ENCODE measurements at regions not wholly inside any gene's neighbourhood (a gene's known extent, or its start where the extent isn't known, plus 50 kb on each side); places are given as distances from the start of the nearest gene placed in this dataset.
A peak's percentile ranks its signal among the peaks of the same experiment; 100 is the strongest.

- no peak for DNase-seq
Observed at GRCh38 chr17:5822281-5823060, 238.2 kb upstream of the NLRP1 start.

DNA sequence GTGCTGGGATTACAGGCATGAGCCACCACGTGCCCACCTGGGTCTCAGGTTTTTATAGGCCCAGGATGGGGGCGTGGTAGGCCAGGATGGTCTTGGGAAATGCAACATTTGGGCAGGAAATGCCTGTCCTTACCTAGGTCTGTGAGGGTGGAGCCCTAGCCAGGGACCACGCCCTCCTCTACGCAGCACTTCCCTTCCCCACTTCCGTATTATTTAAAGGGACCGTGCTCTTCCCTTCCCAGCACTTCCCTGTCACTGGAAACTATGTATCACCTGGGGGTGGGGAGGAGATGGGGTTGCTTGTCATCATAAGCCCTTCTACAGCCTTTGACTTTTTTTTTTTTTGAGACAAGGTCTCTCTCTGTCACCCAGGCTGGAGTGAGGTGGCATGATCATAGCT is 238.9 kb upstream of the NLRP1 start:
- no peak for DNase-seq

DNA sequence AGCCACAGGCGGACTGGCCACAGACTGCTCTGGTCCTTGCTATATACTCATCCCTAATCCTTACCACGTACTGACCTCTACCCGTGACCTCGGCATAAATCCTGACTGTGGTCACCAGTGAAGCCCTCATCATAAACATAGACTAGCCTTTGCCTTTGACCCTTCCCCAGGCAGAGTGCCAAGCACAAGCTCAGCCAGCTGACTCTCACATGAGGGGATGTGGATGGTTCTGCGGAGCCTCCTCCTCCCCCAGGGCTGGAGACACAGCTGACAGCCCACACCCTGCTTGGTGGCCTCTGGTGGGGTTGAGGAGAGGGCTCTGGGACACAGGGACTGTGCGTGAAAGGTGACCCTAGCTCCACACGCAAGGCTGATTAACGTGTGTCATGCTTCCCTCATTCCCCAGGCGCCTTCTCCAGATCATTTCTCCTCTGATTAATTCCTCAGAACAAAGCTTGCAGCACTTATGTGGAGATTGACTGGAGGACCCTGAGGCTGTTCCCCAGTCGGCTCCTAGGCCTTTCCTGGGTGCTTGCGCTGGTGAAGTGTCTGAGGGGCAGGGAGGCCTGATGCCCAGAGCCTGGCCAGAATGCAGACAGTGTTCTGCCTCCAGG is 241.5 kb upstream of the NLRP1 start:
- DNase-seq, result peak; percentile 15

DNA sequence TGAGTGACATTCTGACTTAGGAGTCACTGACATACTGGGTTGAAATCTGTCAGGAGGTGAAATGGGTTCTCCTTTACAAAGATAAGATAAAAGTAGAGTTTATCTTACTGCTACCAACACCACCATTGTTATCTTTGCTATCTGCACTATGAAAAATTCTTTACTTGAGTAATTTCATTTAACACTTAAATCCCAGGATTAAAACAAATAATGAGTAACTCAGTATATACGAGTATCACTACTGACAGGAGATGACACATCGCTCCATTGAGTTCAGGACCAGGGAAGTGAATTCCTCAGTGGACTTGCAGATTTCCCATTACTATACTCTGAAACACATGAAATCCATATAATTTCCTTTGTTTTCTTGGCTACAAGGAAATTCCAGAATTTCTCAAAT is 242.1 kb upstream of the NLRP1 start:
- peak; percentile 42 for DNase-seq

DNA sequence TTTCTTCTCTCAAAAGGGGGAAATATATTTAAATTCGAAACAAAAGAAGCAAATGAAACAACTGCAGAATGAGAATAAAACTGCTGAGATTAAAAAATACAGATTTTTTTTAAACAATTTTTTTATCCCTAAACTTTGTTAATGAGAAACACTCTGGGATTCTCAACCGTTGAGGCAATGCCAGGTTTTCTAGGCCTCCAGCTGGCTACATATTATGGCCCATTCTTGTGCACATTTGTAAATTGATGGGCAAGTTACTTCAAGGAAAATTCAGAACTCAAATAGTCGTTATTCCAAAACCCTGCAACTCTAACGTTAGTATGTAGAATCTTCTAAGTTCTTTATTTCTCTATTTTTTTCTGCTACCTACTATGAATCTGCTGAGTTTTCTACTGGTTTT is 239.3 kb upstream of the WSCD1 start:
- DNase-seq, result no peak

DNA sequence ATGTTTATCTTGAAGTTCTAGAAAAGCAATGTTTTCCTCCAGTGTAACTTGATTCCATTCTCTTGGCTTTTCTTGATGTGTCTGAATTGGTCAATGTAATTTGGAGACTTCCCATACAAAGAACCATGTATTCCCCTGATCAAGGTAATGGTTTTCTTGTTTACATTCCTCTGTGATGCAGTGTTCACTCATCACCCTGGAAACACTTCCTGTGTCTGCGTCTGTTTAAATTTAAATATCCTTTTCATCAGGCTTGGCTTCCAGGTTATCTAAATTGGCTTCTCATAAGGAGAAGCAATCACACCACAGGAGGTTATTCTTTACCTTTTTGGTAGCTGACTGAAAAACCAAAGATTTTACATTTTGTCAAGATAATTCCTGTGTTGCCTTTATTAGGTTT is 237.3 kb upstream of the WSCD1 start:
- DNase-seq, result peak; percentile 81

DNA sequence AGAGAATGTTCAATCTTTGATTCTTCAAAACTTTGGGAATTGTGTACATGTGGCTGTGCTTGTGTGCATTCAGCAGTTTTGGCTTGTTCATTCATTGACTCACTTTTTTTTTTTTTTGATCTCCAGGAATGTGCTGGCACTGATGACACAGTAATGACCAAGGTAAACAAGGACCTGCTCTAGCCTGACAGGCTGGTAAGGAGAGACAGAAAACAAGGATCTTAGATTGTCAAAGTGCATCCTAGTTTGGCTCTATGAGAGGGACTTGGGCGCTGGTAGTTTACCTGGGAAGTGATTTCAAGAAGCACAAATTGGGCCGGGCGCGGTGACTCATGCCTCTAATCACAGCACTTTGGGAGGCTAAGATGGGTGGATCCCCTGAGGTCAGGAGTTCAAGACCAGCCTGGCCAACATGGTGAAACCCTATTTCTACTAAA is 233.1 kb upstream of the WSCD1 start:
- DNase-seq, result peak; percentile 63

DNA sequence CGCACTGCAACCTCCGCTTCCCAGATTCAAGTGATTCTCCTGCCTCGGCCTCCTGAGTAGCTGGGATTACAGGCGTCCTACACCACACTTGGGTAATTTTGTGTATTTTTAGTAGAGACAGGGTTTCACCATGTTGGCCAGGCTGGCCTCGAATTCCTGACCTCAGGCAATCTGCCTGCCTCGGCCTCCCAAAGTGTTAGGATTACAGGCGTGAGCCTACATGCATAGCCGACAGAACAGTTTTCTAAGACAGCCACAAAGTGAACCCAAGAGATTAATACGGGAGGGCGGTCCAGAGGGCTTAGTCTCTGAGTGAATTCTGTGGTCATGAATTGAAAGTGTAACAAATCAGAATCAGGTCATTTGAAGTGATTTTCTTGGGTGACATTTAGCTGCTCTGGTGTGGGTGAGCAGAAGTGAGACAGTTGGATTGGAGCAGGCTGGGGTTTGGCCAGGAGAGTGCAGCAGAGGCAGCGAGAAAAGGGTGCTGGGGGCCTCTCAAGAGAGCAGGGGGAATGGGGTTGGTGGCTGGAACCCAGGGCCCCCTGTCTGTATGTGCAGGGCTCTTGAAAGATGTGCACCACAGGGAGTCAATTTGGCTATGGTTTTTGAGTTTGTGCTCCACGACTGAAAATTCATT is 231.4 kb upstream of the WSCD1 start:
- no peak for DNase-seq

- no peak for DNase-seq
Observed at GRCh38 chr17:5840811-5841446, 229.2 kb upstream of the WSCD1 start.

GRCh38 chr17:5841862-5842261 is 228.3 kb upstream of the WSCD1 start:
- no peak for DNase-seq

- no peak for DNase-seq
Observed at GRCh38 chr17:5843366-5844026, 226.7 kb upstream of the WSCD1 start.

- no peak for DNase-seq
Observed at GRCh38 chr17:5846001-5846400, 224.2 kb upstream of the WSCD1 start.

DNA sequence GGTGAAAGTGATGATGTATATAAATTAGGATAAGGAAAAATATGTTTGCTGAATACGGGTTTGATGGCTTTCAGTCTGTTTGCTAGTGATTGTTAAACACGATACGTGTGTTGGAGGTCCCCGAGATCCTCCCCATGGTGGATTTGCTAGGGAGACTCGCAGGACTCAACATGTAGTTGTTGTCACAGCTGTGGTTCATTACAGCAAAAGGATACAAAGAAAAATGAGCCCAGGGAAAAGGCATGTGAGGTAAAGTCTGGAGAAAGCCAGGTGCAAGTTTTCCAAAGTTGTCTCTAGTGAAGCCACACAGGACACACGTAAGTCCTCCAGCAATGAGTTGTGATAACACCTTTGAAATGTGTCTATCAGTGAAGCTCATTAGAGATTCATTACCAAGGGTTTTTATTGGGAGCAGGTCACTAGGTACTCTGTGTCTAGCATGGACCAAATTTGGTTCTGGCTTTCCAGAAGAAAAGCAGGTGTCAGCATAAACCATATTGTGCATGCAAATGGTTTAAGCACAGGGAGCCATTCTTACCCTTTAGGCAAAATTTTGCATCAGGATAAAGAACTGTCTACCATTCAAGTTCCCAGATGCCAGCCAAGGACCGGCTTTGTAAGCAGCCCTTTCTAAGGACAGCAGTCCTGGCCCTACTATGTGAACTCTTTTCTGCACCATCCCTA is 215.2 kb upstream of the WSCD1 start:
- no peak for DNase-seq

DNA sequence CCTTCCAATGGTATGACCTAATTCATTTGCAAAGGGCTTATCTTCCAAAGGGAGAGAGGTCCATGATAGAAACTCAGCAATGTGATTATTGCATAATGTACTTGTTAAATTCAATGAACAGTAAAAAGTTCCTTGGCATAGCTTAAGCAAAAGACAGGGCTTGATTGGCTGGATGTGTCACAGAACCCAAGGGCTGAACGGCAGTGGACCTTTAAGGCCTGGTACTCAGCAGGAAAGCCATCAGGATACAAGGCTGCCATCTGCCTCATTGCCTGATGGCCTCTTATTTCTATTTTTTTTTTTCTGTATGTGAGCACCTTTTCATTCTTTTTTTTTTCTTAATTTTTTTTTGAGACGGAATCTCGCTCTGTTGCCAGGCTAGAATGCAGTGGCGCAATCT is 208.9 kb upstream of the WSCD1 start:
- no peak for DNase-seq

DNA sequence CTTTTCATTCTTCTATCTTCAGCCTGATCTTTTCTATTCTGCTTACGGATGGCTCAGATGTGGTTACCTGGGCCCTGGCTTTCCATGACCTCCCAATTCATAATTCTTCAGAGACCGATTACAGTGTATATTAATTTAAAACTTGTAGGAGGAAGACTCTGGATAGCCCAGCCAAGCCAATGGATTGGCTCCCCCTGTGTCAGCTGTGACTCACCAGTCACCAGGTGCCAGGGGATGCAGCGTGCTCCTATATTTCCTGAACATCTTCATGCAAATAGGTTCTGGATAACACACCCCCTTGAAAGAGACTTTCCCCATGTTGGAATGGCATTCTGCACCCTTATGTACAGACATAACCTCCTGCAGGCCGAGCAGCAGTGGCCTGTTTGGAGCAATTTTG is 208.3 kb upstream of the WSCD1 start:
- DNase-seq, result no peak

DNA sequence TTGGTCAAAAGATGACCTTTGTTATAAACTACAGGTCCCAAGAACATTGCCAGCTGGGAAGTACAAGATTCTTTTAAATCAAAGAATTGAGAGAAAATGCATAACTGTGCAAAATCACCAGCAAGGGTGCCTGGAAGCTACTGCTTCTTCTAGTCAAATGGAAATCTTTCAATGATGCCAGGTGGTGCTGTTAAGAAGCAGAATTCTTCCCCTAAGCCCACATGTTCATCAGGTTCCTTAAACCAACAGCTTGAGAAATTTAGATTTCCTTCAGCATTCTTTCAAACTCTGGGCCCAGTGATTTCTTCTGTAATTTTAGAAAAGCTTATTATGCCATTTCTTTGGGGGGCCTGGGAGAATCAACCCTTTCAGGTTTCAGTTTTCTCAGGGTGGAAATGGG is 207.8 kb upstream of the WSCD1 start:
- DNase-seq, result no peak

GRCh38 chr17:5864741-5865657 is 205.2 kb upstream of the WSCD1 start:
- DNase-seq, result peak; percentile 42

- DNase-seq, result no peak
Observed at GRCh38 chr17:5866978-5867377, 203.2 kb upstream of the WSCD1 start.

GRCh38 chr17:5869041-5869745 is 201.0 kb upstream of the WSCD1 start:
- DNase-seq, result no peak

DNA sequence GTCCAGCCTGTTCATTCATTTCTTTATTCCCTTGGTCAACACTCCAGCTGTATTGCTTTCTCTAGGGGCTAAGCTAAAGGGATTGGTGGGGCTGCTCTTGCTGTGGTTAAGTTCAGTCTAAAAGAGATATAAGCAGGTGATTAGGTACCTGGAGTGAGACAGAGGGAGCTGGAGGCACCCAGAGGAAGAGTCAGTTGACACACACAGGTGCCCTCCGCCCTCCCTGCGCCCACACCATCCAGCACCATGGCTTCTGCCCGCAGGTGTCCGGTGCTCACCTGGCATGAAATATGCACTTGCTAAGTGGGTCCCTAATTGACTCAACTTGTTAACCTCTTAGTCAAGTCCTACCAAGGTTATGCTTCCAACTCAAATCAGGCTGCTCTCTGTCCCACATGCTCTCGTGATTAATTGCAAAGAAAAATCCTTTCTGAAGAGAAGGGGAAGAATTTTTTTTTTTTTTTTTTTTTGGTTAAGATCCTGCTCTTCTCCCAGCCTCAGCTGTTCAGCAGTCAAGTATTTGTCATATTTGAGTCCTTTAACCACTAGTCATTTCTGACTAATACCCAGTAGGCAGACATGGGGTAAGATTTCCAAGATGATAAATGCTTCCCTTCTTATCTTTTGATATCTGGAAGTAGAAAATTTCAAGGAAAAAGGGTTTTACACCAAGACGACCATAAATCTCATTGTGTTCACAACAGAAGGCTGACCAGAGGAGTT is 199.8 kb upstream of the WSCD1 start:
- DNase-seq, result no peak
